DOHH2 (cell line): ENCODE measurements at regions not wholly inside any gene's neighbourhood (a gene's known extent, or its start where the extent isn't known, plus 50 kb on each side); places are given as distances from the start of the nearest gene placed in this dataset.

Experiments used
- H3F3A ChIP-seq: fragments of 200-600 bp; sonication (generic), shearing (Covaris generic); 2 replicates; pipeline ENCODE4 v1.6.0; 2016; ENCODE audit warnings: antibody characterized with exemption, mild to moderate bottlenecking; ENCODE audit not compliant: control insufficient read depth, insufficient read depth
- H3K27ac ChIP-seq: fragments of 200-600 bp; sonication (generic); 2 replicates; pipeline ENCODE4 v1.5.1; 2014; ENCODE audit warnings: low read depth, mild to moderate bottlenecking, low read length, moderate library complexity
- H3K27me3 ChIP-seq: fragments of 200-600 bp; sonication (generic); 2 replicates; pipeline ENCODE4 v1.6.1; 2014; ENCODE audit warnings: mild to moderate bottlenecking, low read length, mixed read lengths; ENCODE audit not compliant: control insufficient read depth
- H3K36me3 ChIP-seq: fragments of 200-600 bp; sonication (generic); 2 replicates; pipeline ENCODE4 v1.6.1; 2014; ENCODE audit warnings: mild to moderate bottlenecking, low read length, moderate library complexity, mixed read lengths; ENCODE audit not compliant: control insufficient read depth
- H3K4me1 ChIP-seq: fragments of 200-600 bp; sonication (generic); 2 replicates; pipeline ENCODE4 v1.6.1; 2014; ENCODE audit warnings: mild to moderate bottlenecking, low read length, mixed read lengths; ENCODE audit not compliant: control insufficient read depth
- H3K4me2 ChIP-seq: fragments of 200-600 bp; sonication (generic); 2 replicates; pipeline ENCODE4 v1.6.0; 2014; ENCODE audit warnings: mild to moderate bottlenecking, low read length, moderate library complexity
- H3K4me3 ChIP-seq: fragments of 200-600 bp; sonication (generic); 2 replicates; pipeline ENCODE4 v1.5.1; 2014; ENCODE audit warnings: mild to moderate bottlenecking, low read length, mixed read lengths
- H3K79me2 ChIP-seq: fragments of 200-600 bp; sonication (generic); 2 replicates; pipeline ENCODE4 v1.6.1; 2014; ENCODE audit warnings: mild to moderate bottlenecking, low read length, mixed read lengths; ENCODE audit not compliant: control insufficient read depth
- H3K9me2 ChIP-seq: fragments of 200-600 bp; sonication (generic); replicated peaks from 2 replicates; pipeline ENCODE4 v1.6.1; 2014; ENCODE audit warnings: mild to moderate bottlenecking, low read length, mixed read lengths; ENCODE audit not compliant: control insufficient read depth
- H3K9me3 ChIP-seq: fragments of 200-600 bp; sonication (generic); 2 replicates; pipeline ENCODE4 v1.6.1; 2014; ENCODE audit warnings: antibody characterized with exemption, low read length, mixed read lengths; ENCODE audit not compliant: control insufficient read depth, insufficient read depth
- H4K20me1 ChIP-seq: fragments of 200-600 bp; sonication (generic); 2 replicates; pipeline ENCODE4 v1.6.0; 2014; ENCODE audit warnings: low read depth, mild to moderate bottlenecking, antibody characterized with exemption, low read length, moderate library complexity; ENCODE audit not compliant: control insufficient read depth, insufficient read depth
- EZH2phosphoT487 ChIP-seq: fragments of 200-600 bp; sonication (generic); IDR thresholded peaks from 2 replicates; pipeline ENCODE4 v1.6.1; 2017; ENCODE audit warnings: borderline replicate concordance, mild to moderate bottlenecking, antibody characterized with exemption, low read length, moderate library complexity, mixed read lengths
- TF ChIP-seq, protein P1 (sequence below): fragments of 200-600 bp; sonication (generic); IDR thresholded peaks from one replicate; pipeline ENCODE4 v1.5.1; 2014; ENCODE audit warnings: antibody characterized with exemption, mild to moderate bottlenecking, low read depth, low read length; ENCODE audit not compliant: poor library complexity, severe bottlenecking

DNA sequence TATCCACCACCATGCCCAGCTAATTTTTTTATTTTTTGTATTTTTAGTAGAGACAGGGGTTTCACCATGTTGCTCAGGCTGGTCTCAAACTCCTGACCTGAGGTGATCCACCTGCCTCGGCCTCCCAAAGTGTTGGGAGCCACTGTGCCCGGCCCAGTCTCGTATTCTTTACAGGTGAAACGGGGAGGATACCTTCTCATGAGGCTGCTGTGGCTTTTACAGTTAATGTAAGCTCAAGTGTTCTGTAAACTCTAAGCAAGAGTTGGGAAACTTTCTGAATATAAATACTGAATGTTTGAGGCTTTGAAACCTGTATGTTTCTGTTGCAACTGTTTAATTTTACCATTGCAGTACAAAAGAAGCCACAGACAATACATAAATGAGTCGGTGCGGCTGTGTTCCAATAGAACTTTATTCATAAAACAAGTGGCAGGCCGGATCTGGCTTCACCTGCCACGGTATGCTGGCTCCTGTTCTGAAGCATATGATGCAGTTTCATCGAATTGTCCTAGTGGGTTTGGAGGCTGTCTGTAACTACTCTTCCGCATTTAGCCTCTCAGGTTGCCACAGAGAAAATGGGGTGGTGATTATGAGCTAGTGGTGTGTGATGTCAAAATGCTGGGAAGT, 192.5 kb upstream of the ZFP64 start:
- Histone ChIP-seq H3K4me1 (no peaks in the 10 kb centered on the region), H3K27me3 (no peaks in the 10 kb centered on the region), H3F3A (no peaks in the 10 kb centered on the region), H4K20me1 (no peaks in the 10 kb centered on the region), H3K79me2 (no peaks in the 10 kb centered on the region), H3K4me3 (no peak overlapping the region), H3K27ac (no peak overlapping the region), H3K36me3 (no peaks in the 10 kb centered on the region), H3K4me2 (no peak overlapping the region), H3K9me3 (no peaks in the 10 kb centered on the region), H3K9me2 (no peaks in the 10 kb centered on the region)
- TF ChIP-seq EZH2phosphoT487 = no peak
- TF ChIP-seq, protein P1, sequence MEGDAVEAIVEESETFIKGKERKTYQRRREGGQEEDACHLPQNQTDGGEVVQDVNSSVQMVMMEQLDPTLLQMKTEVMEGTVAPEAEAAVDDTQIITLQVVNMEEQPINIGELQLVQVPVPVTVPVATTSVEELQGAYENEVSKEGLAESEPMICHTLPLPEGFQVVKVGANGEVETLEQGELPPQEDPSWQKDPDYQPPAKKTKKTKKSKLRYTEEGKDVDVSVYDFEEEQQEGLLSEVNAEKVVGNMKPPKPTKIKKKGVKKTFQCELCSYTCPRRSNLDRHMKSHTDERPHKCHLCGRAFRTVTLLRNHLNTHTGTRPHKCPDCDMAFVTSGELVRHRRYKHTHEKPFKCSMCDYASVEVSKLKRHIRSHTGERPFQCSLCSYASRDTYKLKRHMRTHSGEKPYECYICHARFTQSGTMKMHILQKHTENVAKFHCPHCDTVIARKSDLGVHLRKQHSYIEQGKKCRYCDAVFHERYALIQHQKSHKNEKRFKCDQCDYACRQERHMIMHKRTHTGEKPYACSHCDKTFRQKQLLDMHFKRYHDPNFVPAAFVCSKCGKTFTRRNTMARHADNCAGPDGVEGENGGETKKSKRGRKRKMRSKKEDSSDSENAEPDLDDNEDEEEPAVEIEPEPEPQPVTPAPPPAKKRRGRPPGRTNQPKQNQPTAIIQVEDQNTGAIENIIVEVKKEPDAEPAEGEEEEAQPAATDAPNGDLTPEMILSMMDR = no peak

DNA sequence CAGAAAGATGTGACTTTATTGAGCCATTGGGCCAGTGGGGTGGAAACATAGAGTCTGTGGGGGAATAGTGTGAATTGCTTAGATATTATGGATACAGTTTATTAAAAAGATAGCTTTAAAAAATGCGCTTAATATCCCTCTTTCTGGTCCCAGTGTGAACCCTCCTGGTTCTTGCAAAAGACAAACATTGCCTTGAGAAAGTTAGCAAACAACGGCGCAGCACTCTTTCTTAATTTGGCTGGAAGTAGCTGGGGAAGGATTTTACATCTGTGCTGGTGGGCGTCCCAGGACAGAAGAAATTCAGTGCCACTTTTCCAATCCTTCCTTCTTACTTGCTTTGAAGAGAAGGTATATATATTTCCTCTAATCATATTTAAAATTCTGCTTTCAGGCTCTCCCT, 191.4 kb upstream of the ZFP64 start:
- no peaks in the 10 kb centered on the region for H3K36me3 ChIP-seq
- H4K20me1 ChIP-seq = no peaks in the 10 kb centered on the region
- H3K9me2 ChIP-seq = no peaks in the 10 kb centered on the region
- TF ChIP-seq, protein P1 = no peak
- no peak for TF ChIP-seq EZH2phosphoT487
- H3K4me1 ChIP-seq = no peaks in the 10 kb centered on the region
- no peak overlapping the region for H3K4me2 ChIP-seq
- H3K27ac ChIP-seq = no peak overlapping the region
- H3K27me3 ChIP-seq = no peaks in the 10 kb centered on the region
- no peaks in the 10 kb centered on the region for H3F3A ChIP-seq
- H3K4me3 ChIP-seq = no peak overlapping the region
- no peaks in the 10 kb centered on the region for H3K9me3 ChIP-seq
- H3K79me2 ChIP-seq = no peaks in the 10 kb centered on the region

DNA sequence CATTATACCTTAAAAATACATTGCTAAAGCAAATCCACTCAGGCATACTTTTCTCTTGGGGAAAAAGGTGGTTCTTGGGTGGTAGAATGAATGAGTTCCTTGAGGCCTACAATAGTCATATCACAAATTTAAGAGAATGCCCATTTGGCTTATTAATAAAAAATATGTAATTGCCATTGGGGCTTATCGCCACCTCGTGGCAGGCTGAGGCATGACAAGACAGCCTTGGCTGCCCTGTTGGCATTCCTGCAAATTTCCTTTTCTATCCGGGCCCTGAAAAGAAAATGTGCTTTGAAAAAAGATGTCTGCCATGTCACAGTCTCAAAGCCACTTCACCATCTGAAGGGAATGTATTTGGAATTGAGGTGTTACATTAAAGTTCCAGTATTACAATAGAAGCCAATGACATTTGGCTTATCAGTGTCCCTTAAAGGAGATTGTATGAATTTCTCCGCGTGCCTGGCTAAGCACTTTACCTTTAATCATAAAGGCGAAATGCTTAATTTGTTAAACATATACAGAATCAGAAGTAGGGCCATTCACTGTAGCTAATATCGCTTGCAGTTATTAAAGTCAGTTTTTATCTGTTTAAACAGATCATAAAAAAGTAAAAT, 188.3 kb upstream of the ZFP64 start:
- Histone ChIP-seq H3K36me3 (no peaks in the 10 kb centered on the region), H3K4me1 (no peaks in the 10 kb centered on the region), H3F3A (no peaks in the 10 kb centered on the region), H4K20me1 (no peaks in the 10 kb centered on the region), H3K9me3 (no peaks in the 10 kb centered on the region), H3K27ac (no peak overlapping the region), H3K79me2 (no peaks in the 10 kb centered on the region), H3K27me3 (no peaks in the 10 kb centered on the region), H3K4me2 (no peak overlapping the region), H3K4me3 (no peak overlapping the region), H3K9me2 (no peaks in the 10 kb centered on the region)
- TF ChIP-seq, protein P1 = peak; percentile 93
- TF ChIP-seq EZH2phosphoT487 = no peak
